MCF 10A (cell line): ENCODE measurements at regions not wholly inside any gene's neighbourhood (a gene's known extent, or its start where the extent isn't known, plus 50 kb on each side); places are given as distances from the start of the nearest gene placed in this dataset.

ENCODE experiments used
- BruUV-seq: library from RNA; stranded (reverse); fragments of 400-500 nt; replicated peaks from 2 replicates; lab custom pipeline; 2021; lab: Mats Ljungman, UMichigan
- CTCF ChIA-PET: fragments of 300-600 bp; sonication (Branson Sonifier 250); formaldehyde crosslinking; extraction: SDS; loops from one replicate; lab custom pipeline; 2021; ENCODE audit warnings: antibody characterized with exemption, inconsistent platforms; lab: Yijun Ruan, JAX
- POLR2A ChIA-PET: fragments of 300-600, 350-650 bp; sonication (Branson Sonifier 250); formaldehyde crosslinking; extraction: SDS; loops from one replicate; lab custom pipeline; 2020; ENCODE audit warnings: antibody characterized with exemption, inconsistent platforms; lab: Yijun Ruan, JAX
- DNase-seq: peaks from one replicate; pipeline ENCODE4 v3.0.0-alpha.2; 2018; ENCODE audit not compliant: unreplicated experiment
- H3K27ac Mint-ChIP-seq: one replicate; pipeline ENCODE4 v1.8.0; 2022; ENCODE audit warnings: mild to moderate bottlenecking, low read depth, mixed read lengths; ENCODE audit not compliant: unreplicated experiment
- H3K27me3 Mint-ChIP-seq: one replicate; pipeline ENCODE4 v1.8.0; 2022; ENCODE audit warnings: mixed read lengths; ENCODE audit not compliant: insufficient read depth, unreplicated experiment
- H3K36me3 Mint-ChIP-seq: one replicate; pipeline ENCODE4 v1.8.0; 2022; ENCODE audit warnings: mild to moderate bottlenecking, moderate library complexity, mixed read lengths; ENCODE audit not compliant: insufficient read depth, unreplicated experiment
- H3K4me1 Mint-ChIP-seq: one replicate; pipeline ENCODE4 v1.8.0; 2022; ENCODE audit warnings: mixed read lengths; ENCODE audit not compliant: insufficient read depth, unreplicated experiment
- H3K4me3 Mint-ChIP-seq: one replicate; pipeline ENCODE4 v1.8.0; 2022; ENCODE audit warnings: mild to moderate bottlenecking, moderate library complexity, mixed read lengths; ENCODE audit not compliant: unreplicated experiment
- H3K9me3 Mint-ChIP-seq: one replicate; pipeline ENCODE4 v1.8.0; 2022; ENCODE audit warnings: mixed read lengths; ENCODE audit not compliant: unreplicated experiment
- CTCF ChIP-seq: fragments of 200-600 bp; IDR thresholded peaks from one replicate; pipeline ENCODE4 v1.8.0; 2022; ENCODE audit warnings: antibody characterized with exemption, mild to moderate bottlenecking; ENCODE audit not compliant: unreplicated experiment
- intact Hi-C: fragments of 100-400 bp; cut with micrococcal nuclease; formaldehyde crosslinking; loops from 2 replicates; pipeline ENCODE4 v1.14.1; 2022

GRCh38 chr3:165636684-165637015 lies 200.6 kb downstream of the BCHE start:
- BruUV-seq: no TSS peak
- ChIA-PET POLR2A (no interaction called here), CTCF (interaction anchor here (0.6 to 0.9 kb wide), 2 partner anchors 11 to 26 kb away, joined by 4 to 6 read pairs; no protein-coding TSS in a partner anchor)
- no peak for DNase-seq
- peaks cover 17% of the 10 kb centered on the region for H3K4me1 Mint-ChIP-seq
- intact Hi-C loops: no loop called here
- TF ChIP-seq CTCF: no peak
- no peaks in the 10 kb centered on the region for H3K27me3 Mint-ChIP-seq
- no peaks in the 10 kb centered on the region for H3K9me3 Mint-ChIP-seq
- no peak overlapping the region for H3K27ac Mint-ChIP-seq
- no peaks in the 10 kb centered on the region for H3K36me3 Mint-ChIP-seq
- H3K4me3 Mint-ChIP-seq: no peak overlapping the region

GRCh38 chr3:165635791-165636683 lies 201.2 kb downstream of the BCHE start:
- ChIA-PET POLR2A (no interaction called here), CTCF (interaction anchor here (0.6 to 1.0 kb wide), 3 partner anchors 10 to 25 kb away, joined by 4 to 6 read pairs (median 4); no protein-coding TSS in a partner anchor)
- no peak overlapping the region for H3K4me3 Mint-ChIP-seq
- BruUV-seq: no TSS peak
- H3K27ac Mint-ChIP-seq: no peak overlapping the region
- no peak for DNase-seq
- H3K36me3 Mint-ChIP-seq: no peaks in the 10 kb centered on the region
- H3K4me1 Mint-ChIP-seq: peaks cover 15% of the 10 kb centered on the region
- H3K9me3 Mint-ChIP-seq: no peaks in the 10 kb centered on the region
- TF ChIP-seq CTCF: no peak
- intact Hi-C loops: no loop called here
- no peaks in the 10 kb centered on the region for H3K27me3 Mint-ChIP-seq

GRCh38 chr3:165624761-165625160 lies 212.5 kb downstream of the BCHE start:
- DNase-seq: peak; percentile 36
- Mint-ChIP-seq H3K27ac (no peak overlapping the region), H3K27me3 (no peaks in the 10 kb centered on the region), H3K4me1 (no peaks in the 10 kb centered on the region), H3K4me3 (no peak overlapping the region), H3K9me3 (peaks cover 10% of the 10 kb centered on the region), H3K36me3 (no peaks in the 10 kb centered on the region)
- BruUV-seq: no TSS peak
- peak; percentile 20 for TF ChIP-seq CTCF
- intact Hi-C loops: no loop called here
- CTCF ChIA-PET: interaction anchor here (0.6 to 1.4 kb wide), 4 partner anchors 13 to 1477 kb away, joined by 3 read pairs; no protein-coding TSS in a partner anchor
- POLR2A ChIA-PET: no interaction called here

- Mint-ChIP-seq H3K27me3 (no peaks in the 10 kb centered on the region), H3K4me1 (no peaks in the 10 kb centered on the region), H3K27ac (no peak overlapping the region), H3K9me3 (peaks cover 11% of the 10 kb centered on the region), H3K4me3 (no peak overlapping the region), H3K36me3 (no peaks in the 10 kb centered on the region)
- BruUV-seq: no TSS peak
- TF ChIP-seq CTCF: no peak
- CTCF ChIA-PET: interaction anchor here (0.6 kb wide), 2 partner anchors 12 to 1667 kb away, joined by 3 to 7 read pairs; no protein-coding TSS in a partner anchor
- POLR2A ChIA-PET: no interaction called here
- intact Hi-C loops: no loop called here
- no peak for DNase-seq
Measured at GRCh38 chr3:165622356-165622755, 214.9 kb downstream of the BCHE start.
